ENCODE measurements at regions not wholly inside any gene's neighbourhood (a gene's known extent, or its start where the extent isn't known, plus 50 kb on each side); places are given as distances from the start of the nearest gene placed in this dataset.

DNA sequence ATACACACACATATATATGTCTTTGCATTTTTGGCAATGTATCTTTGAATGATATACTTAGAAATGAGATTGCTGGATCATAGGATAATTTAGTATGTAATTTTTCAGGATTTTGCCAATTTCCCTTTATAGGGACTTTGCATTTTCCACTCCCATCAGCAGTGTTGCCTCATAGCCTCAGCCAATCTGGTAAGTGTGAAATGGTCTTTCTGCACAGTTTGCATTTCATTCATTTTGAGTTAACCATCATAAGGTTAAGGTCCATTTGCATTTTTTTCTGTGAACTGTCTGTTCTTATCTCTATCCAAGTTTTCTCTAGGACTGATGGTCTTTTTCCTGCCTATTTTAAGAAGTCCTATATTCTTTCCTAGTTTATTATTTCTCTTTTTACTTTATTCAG lies 474.8 kb downstream of the ZNF674 start:
- TF ChIP-seq, protein P1, sequence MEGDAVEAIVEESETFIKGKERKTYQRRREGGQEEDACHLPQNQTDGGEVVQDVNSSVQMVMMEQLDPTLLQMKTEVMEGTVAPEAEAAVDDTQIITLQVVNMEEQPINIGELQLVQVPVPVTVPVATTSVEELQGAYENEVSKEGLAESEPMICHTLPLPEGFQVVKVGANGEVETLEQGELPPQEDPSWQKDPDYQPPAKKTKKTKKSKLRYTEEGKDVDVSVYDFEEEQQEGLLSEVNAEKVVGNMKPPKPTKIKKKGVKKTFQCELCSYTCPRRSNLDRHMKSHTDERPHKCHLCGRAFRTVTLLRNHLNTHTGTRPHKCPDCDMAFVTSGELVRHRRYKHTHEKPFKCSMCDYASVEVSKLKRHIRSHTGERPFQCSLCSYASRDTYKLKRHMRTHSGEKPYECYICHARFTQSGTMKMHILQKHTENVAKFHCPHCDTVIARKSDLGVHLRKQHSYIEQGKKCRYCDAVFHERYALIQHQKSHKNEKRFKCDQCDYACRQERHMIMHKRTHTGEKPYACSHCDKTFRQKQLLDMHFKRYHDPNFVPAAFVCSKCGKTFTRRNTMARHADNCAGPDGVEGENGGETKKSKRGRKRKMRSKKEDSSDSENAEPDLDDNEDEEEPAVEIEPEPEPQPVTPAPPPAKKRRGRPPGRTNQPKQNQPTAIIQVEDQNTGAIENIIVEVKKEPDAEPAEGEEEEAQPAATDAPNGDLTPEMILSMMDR (IDR thresholded peaks at IDR 0.05; ENCODE audit: low read length), result no peak
- TF ChIP-seq EZH2 (IDR thresholded peaks at IDR 0.05; ENCODE audit: borderline replicate concordance, low read length), result no peak

Measured in OCI-LY1 (cell line).